22Rv1 (cell line): ENCODE measurements at regions not wholly inside any gene's neighbourhood (a gene's known extent, or its start where the extent isn't known, plus 50 kb on each side); places are given as distances from the start of the nearest gene placed in this dataset.

Experiments
- CTCF ChIP-seq: fragments of 450-650 bp; IDR thresholded peaks from 2 replicates; pipeline ENCODE4 v1.5.1; 2017; ENCODE audit warnings: mild to moderate bottlenecking
- ZFX ChIP-seq: fragments of 450-650 bp; IDR thresholded peaks from 2 replicates; pipeline ENCODE4 v1.6.1; 2017; ENCODE audit warnings: antibody characterized with exemption, borderline replicate concordance

GRCh38 chr4:63049278-63049677, 1360.0 kb downstream of the TECRL start:
- TF ChIP-seq CTCF (no peak), ZFX (no peak)
